SK-N-SH (cell line): ENCODE measurements at regions not wholly inside any gene's neighbourhood (a gene's known extent, or its start where the extent isn't known, plus 50 kb on each side); places are given as distances from the start of the nearest gene placed in this dataset.
"Not testable (repeated sequence)": the region's sequence is repeated elsewhere in the genome, so short reads cannot be mapped to it uniquely, and the experiment has no call there.

Source experiments
- FOSL2 ChIP-seq: IDR thresholded peaks from 2 replicates; pipeline ENCODE4 v1.4.0; 2012; ENCODE audit warnings: low read depth, mild to moderate bottlenecking, moderate library complexity, borderline replicate concordance
- RAD21 ChIP-seq: IDR thresholded peaks from 2 replicates; pipeline ENCODE4 v1.6.1; 2012; ENCODE audit warnings: mild to moderate bottlenecking, low read length
- ZBTB33 ChIP-seq: IDR thresholded peaks from 2 replicates; pipeline ENCODE4 v1.4.0; 2012; ENCODE audit warnings: low read depth, borderline replicate concordance

- TF ChIP-seq ZBTB33, FOSL2, RAD21: not testable (repeated sequence)
These were observed 185.3 kb downstream of the TTC6 start for GRCh38 chr14:37780731-37781130.
